HG02973 (cell line): ENCODE measurements at regions not wholly inside any gene's neighbourhood (a gene's known extent, or its start where the extent isn't known, plus 50 kb on each side); places are given as distances from the start of the nearest gene placed in this dataset.

Experiments
- ATAC-seq: cut with Tn5 transposase; IDR thresholded peaks from one replicate; pipeline ENCODE4 v1.9.1; 2021; ENCODE audit warnings: moderate library complexity; ENCODE audit not compliant: unreplicated experiment

GRCh38 chr6:48057601-48058000 lies 53.4 kb downstream of the PTCHD4 start:
- ATAC-seq: no peak

- no peak for ATAC-seq
These were observed 62.4 kb downstream of the PTCHD4 start for GRCh38 chr6:48048451-48049146.

- ATAC-seq: no peak
These were observed 69.1 kb downstream of the PTCHD4 start for GRCh38 chr6:48041894-48042293.

GRCh38 chr6:48037946-48038345 lies 73.1 kb downstream of the PTCHD4 start:
- ATAC-seq: peak; percentile 57

- ATAC-seq: no peak
These were observed 74.7 kb downstream of the PTCHD4 start for GRCh38 chr6:48036316-48036715.

GRCh38 chr6:48032151-48032550 lies 78.8 kb downstream of the PTCHD4 start:
- no peak for ATAC-seq

- no peak for ATAC-seq
These were observed 79.3 kb downstream of the PTCHD4 start for GRCh38 chr6:48031711-48032110.

GRCh38 chr6:48027704-48028435 lies 83.1 kb downstream of the PTCHD4 start:
- no peak for ATAC-seq

GRCh38 chr6:48024956-48025355 lies 86.0 kb downstream of the PTCHD4 start:
- no peak for ATAC-seq

GRCh38 chr6:48021904-48022303 lies 89.1 kb downstream of the PTCHD4 start:
- ATAC-seq: no peak

- no peak for ATAC-seq
These were observed 94.8 kb downstream of the PTCHD4 start for GRCh38 chr6:48016020-48016755.

- no peak for ATAC-seq
These were observed 118.2 kb downstream of the PTCHD4 start for GRCh38 chr6:47992809-47993208.

GRCh38 chr6:47983491-47983890 lies 127.5 kb downstream of the PTCHD4 start:
- no peak for ATAC-seq

GRCh38 chr6:47977314-47977713 lies 133.7 kb downstream of the PTCHD4 start:
- ATAC-seq: no peak

- ATAC-seq: no peak
These were observed 136.9 kb downstream of the PTCHD4 start for GRCh38 chr6:47974106-47974505.

- ATAC-seq: no peak
These were observed 140.2 kb downstream of the PTCHD4 start for GRCh38 chr6:47970826-47971225.

GRCh38 chr6:47967843-47968242 lies 143.2 kb downstream of the PTCHD4 start:
- peak; percentile 87 for ATAC-seq

GRCh38 chr6:47964969-47965368 lies 146.0 kb downstream of the PTCHD4 start:
- no peak for ATAC-seq

GRCh38 chr6:47952640-47953039 lies 158.4 kb downstream of the PTCHD4 start:
- ATAC-seq: no peak

- ATAC-seq: no peak
These were observed 163.0 kb downstream of the OPN5 start for GRCh38 chr6:47944846-47945245.

- no peak for ATAC-seq
These were observed 156.6 kb downstream of the OPN5 start for GRCh38 chr6:47938405-47938804.

- no peak for ATAC-seq
These were observed 155.0 kb downstream of the OPN5 start for GRCh38 chr6:47936820-47937219.
